Erythroblast (primary cell): ENCODE measurements at regions not wholly inside any gene's neighbourhood (a gene's known extent, or its start where the extent isn't known, plus 50 kb on each side); places are given as distances from the start of the nearest gene placed in this dataset.
"Not testable (repeated sequence)": the region's sequence is repeated elsewhere in the genome, so short reads cannot be mapped to it uniquely, and the experiment has no call there.

ENCODE experiments used
- DNase-seq, 2 experiments: peaks; one replicate each; lab custom pipeline; 2025; lab: John Stamatoyannopoulos, UW
- GATA1 ChIP-seq: IDR thresholded peaks from 2 replicates; pipeline ENCODE4 v1.6.1; 2011; ENCODE audit warnings: low read depth, mild to moderate bottlenecking, control low read depth, low read length, moderate library complexity
- POLR2A ChIP-seq: IDR thresholded peaks from 2 replicates; pipeline ENCODE4 v1.6.1; 2011; ENCODE audit warnings: mild to moderate bottlenecking, low read length

DNA sequence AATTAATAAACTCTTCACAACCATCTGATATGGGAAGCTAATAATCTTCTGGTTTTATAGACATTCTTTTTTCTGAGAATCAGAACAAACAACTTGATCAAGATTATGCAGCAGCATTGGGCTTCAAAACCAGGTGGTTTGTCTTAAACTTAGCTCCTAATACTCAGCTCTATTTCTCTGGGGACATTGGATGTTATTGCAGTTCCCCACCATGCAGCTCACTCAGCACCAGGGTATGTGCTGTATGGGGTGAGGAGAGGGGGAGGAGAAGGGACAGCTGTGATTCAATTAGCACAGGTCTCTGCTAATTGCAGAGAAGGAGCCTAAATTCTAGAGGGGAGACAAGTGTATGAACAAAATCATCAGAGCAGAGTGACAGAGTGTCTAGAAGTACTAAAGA, 210.7 kb upstream of the TNC start:
- TF ChIP-seq POLR2A (no peak), GATA1 (no peak)
- DNase-seq, result no peak

DNA sequence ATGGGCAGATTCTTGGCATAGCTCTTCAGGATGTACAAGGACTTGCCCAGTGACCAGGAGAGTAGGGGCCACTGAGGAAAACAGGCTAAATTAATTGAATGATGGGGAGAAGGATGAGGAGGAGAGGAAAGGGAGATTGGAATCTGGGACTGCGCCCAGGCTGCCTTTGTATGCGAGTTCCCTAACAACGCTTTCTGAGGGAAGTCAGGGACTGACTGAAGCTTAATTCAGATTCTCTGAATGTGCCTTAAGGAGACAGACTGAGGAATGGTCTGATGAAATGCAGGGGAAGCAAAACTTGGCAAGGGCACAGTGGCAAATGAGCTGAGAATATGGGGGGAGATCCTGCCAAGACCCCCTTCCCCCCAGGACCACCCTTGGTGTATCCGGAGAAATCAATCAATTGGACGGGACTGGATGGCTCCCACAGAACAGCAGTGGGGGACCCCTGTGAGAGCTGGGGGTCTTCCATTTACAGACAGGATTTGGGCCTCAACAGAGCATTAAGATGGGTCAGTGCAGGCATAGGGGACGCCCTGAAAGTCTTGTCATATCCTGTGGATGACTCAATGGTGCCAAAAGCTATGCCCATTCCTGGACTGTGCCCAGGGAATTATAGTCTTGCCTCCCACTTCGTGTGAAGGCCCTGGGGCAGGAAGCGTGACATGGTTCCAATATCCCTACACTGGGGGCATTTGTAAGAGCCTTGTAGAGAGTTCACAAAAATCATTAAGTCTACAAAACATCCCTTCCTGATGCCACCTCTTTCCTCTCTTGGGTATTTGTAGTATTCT, 215.5 kb upstream of the TNC start:
- no peak for DNase-seq

DNA sequence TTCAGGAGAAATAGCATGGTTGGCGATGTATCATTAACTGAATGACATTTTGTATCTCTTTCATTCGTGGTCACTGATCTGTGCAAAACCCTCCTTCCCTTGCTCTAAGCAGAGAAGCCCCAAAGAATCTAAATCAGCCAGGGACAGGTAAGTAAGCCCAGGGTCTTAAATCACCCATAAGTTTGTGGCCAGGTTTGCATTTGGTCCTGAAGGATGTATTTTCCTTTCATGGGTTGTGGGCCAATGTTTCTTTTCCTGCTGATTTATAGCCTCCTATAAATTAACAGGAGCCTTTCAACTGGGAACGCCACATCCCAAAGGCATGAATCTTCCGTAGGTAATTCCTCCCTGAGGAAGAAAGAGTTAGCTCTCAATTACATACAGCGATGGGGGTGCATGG, 217.5 kb upstream of the TNC start:
- no peak for DNase-seq
- TF ChIP-seq POLR2A, result no peak
- no peak for TF ChIP-seq GATA1

More for the DNA sequence above, 215.5 kb upstream of the TNC start:
- TF ChIP-seq GATA1, result no peak
- no peak for TF ChIP-seq POLR2A

DNA sequence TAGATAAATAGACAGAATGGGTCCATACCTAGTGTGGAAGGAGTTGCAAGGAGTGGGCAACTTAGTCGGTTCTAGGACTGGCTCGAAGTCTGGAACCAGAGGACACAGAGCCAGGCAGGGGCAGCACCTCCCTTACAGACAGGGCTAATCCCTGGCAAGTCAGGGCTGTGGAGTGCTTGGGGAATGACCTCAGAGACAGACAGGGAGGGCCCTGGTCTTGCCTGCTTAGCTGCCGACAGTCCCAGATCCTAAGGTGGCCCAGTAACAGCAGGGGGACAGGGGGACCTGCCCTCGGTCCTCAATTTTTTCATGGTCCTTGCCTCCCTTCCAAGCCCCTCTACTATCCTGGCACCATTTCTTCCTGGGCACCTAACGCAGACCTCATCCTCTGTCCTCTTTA, 222.4 kb upstream of the TNC start:
- no peak for DNase-seq
- no peak for TF ChIP-seq GATA1
- TF ChIP-seq POLR2A, result no peak

DNA sequence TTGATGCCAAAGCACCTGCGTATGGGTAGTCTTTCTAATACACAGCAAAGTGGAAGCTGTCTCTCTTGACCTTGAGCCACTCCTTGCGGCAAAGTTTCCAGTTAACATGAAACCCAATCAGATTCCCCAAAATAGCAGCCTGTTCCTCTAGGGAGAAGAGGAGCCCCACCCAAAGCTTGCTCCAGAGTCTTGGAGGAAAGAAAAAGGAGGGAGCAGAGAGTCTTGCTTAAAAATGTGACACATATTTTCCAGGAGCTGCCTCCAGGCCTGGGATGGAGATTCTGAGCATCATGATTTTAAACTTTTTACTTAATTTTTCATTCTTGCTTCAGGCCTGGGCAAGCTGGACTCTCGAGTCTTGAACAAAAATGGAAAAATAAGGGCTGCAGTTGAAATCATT, 223.5 kb upstream of the TNC start:
- DNase-seq, result no peak
- TF ChIP-seq GATA1 (no peak), POLR2A (no peak)

DNA sequence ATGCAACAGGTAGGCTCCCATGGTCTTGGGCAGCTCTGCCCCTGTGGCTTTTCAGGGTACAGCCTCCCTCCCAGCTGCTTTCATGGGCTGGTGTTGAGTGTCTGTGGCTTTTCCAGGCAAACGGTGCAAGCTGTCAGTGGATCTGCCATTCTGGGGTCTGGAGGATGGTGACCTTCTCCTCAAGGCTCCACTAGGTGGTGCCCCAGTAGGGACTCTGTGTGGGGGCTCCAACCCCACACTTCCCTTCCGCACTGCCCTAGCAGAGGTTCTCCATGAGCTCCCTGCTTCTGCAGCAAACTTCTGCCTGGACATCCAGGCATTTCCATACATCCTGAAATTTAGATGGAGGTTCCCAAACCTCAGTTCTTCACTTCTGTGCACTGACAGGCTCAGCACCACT, 229.8 kb upstream of the TNC start:
- not testable (repeated sequence) for DNase-seq

DNA sequence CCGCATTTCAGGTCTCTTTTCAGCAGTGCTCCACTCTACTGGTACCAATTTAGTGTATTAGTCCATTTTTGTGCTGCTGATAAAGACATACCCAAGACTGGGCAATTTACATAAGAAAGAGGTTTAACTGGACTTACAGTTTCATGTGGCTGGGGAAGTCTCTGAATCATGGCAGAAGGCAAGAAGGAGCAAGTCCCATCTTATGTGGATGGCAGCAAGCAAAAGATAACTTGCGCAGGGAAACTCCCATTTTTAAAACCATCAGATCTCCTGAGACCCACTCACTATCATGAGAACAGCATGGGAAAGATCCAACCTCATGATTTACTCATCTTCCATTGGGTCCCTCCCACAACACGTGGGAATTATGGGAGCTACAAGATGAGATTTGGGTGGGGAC, 231.0 kb upstream of the TNC start:
- not testable (repeated sequence) for DNase-seq

DNA sequence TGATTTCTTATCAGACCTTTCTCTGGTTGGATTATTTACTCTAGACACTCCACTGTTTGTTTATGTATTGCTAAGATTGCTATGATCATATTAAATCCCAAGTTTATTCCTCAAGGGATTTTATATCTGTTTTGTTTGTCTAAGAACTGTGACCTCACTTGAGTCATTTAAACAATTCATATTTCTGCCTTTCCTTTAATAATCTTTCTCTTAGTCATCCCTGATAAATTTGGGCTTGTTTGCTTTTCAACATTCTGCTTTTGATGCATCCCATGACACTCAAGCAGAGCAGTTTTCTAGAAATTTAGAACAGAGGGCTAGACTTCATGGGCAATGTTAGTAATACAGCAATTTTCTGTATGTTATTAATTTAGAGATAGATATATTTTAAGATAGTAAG, 231.6 kb upstream of the TNC start:
- TF ChIP-seq GATA1 (no peak), POLR2A (no peak)
- no peak for DNase-seq

DNA sequence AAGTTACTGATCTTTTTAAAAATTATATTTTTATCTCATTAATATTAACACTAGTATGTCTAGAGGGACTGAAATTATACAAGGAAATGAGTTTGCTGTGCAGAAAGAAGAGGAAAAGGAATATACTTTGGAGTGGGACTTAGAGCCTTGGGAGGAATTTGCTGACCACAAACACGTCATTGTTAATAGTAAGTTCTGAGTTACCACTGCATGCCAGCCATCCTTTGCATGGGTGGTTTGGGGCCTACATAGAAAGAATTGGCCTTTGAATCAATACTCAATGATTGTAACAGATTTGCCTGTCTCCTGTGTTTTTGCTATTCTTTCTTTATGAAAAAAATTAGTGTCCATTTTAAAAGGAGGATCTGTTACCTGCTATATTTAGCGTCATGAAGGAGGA, 232.6 kb upstream of the TNC start:
- no peak for DNase-seq
- TF ChIP-seq GATA1 (no peak), POLR2A (no peak)

DNA sequence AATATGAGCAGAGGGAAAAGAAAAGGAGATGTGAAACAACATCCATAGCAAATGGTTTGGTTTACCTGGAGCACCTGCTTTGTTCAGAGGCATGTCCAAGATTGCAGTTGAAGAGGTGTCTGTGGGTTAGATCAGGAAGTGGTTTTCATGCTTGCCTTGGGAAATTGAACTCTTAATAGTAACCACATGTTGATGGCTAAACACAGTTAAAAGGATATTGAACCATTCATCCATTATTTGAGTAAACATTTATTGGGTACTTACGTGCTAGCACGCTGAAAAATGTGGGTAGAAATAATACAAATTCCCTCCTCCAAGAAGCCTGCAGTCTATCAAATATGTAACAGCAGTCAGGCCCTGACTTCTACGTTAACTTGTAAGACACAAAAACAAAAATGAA, 235.7 kb upstream of the TNC start:
- no peak for DNase-seq

DNA sequence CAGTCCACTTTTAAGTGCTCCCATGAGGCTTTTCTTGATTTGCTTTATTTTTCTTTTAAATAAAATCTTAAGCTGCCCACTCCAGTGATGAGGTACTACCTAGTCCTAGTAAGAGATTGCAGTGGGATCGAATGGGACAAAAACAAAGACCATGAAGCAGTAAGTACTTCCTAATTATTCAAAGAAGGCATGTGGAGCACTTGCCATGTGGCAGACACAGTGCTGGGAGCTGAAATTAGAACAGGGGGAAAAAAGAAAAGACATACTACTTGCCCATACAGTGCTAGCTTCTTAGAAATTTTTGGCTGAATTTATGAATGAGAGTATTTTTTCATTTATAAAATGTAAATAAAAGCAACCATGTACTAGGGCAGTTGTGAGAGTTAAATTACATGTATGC, 239.9 kb upstream of the TNC start:
- no peak for TF ChIP-seq POLR2A
- TF ChIP-seq GATA1, result no peak

More for the DNA sequence above, 235.7 kb upstream of the TNC start:
- TF ChIP-seq POLR2A, result no peak
- TF ChIP-seq GATA1, result no peak

DNA sequence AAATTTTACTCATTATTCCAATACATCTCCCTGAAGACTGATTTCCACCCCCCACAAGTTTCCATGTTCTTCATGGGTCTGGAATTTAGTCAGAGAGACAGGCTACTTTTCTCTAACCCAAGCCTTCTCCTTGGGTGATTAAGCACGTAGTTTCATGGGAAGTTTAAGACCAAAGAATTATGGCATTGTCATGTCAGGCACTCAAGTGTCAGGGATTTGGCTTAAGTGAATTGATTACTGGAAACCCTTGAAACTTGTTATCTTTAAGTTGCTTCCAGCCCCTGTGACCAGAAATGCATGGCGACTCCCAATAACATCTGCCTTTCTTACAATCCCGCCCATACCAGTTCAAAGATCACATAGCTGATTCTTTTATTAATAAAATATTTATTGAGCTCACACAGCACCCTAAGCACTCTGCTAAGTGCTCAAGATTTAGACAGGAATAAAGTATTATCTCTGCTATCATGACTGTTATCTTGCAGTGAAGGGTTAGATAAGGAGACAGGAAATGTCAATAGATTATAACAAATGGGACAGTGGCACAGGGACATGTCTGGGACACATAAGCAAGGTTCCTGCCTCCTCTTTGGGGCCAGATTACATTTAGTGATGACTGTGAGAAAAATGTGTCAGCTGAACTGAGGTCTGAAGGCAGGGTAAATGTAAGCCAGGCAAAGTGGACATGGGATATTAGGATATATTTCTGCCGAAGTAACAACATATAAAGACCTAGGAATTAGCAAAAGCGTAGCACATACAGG, 241.2 kb upstream of the TNC start:
- TF ChIP-seq GATA1, result no peak
- TF ChIP-seq POLR2A, result no peak
- no peak for DNase-seq

More for the DNA sequence above, 239.9 kb upstream of the TNC start:
- no peak for DNase-seq

DNA sequence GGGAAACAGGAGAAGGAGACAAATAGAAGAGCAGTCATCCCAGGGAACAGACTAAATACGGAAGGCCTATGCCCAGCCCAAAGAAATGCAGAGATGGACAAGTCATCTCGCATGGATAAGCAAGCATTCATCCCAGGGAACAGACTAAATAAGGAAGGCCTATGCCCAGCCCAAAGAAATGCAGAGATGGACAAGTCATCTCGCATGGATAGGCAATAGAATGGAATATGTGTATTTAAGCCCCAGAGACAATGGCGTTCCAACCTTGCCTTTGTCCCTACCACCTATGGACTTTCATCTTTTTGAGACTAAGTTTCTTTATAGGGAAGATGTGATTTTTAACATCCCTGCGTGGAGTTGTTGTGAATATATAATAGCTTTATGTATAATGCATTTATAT, 242.2 kb upstream of the TNC start:
- no peak for DNase-seq
- TF ChIP-seq POLR2A (no peak), GATA1 (no peak)

DNA sequence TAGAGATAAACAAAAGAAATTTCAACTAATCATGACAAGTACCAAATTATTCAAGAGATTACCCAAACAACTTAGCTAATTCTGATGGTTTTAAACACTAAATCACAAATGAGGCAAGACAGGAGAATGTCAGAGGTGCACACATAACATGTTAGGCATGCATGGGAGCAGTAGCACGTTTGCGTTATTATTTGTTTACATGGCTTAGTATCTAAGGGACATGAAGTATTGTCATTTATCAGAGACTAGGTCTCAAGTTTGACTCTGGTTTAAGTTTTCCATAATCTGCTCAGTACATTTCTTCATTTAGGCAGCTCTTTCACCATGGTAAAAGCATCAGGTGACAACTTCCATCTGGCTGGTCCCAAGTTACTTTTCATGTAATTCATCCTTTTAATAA, 244.1 kb upstream of the TNC start:
- no peak for DNase-seq

DNA sequence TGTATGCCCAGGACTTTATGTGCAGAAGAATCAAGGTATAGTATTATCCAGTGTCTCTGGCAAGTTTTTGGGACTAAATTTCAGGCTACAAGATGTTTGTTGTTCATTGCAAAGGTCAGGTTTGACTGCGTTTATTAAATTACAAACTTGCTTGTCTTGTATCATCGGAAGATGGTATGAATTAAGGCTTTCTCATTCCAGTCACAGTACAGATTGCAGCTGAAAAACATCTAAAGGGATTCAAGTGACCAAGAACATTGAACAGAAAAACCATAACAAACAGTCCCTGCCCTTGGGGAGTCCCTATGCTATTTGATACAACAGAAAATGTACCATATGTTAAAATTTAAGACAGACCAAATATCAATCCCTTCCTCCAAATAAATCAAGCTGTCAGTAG, 244.7 kb upstream of the TNC start:
- no peak for DNase-seq

More for the DNA sequence above, 244.1 kb upstream of the TNC start:
- TF ChIP-seq POLR2A (no peak), GATA1 (no peak)

More for the DNA sequence above, 244.7 kb upstream of the TNC start:
- TF ChIP-seq POLR2A, result no peak
- no peak for TF ChIP-seq GATA1
